GM12872 (cell line): ENCODE measurements at regions not wholly inside any gene's neighbourhood (a gene's known extent, or its start where the extent isn't known, plus 50 kb on each side); places are given as distances from the start of the nearest gene placed in this dataset.

Experiments used
- TF ChIP-seq, protein P1 (sequence below): IDR thresholded peaks from 3 replicates; pipeline ENCODE4 v1.5.1; 2011; ENCODE audit warnings: low read depth, mild to moderate bottlenecking, low read length, moderate library complexity; ENCODE audit not compliant: insufficient read depth

- TF ChIP-seq, protein P1, sequence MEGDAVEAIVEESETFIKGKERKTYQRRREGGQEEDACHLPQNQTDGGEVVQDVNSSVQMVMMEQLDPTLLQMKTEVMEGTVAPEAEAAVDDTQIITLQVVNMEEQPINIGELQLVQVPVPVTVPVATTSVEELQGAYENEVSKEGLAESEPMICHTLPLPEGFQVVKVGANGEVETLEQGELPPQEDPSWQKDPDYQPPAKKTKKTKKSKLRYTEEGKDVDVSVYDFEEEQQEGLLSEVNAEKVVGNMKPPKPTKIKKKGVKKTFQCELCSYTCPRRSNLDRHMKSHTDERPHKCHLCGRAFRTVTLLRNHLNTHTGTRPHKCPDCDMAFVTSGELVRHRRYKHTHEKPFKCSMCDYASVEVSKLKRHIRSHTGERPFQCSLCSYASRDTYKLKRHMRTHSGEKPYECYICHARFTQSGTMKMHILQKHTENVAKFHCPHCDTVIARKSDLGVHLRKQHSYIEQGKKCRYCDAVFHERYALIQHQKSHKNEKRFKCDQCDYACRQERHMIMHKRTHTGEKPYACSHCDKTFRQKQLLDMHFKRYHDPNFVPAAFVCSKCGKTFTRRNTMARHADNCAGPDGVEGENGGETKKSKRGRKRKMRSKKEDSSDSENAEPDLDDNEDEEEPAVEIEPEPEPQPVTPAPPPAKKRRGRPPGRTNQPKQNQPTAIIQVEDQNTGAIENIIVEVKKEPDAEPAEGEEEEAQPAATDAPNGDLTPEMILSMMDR: no peak
These were observed 742.9 kb downstream of the SORCS3 start for GRCh38 chr10:105383978-105384377.

DNA sequence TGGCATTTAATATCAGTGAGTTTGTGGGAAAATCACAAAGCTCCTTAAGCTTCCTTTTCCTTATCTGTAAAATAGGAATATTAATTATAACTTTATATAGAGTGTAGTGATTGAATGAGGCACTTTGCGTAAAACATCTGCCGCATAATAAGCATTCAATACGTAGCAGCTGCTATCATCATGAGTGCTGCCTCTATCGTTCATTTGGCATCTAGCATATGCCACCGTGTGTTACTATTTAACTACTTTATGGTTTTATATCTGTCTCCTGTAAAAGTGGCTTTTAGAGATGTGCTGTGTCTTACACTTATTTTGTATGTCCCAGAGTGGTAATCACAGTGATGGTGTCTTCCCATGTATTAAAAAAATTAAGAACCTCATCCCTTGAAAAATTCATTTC, 729.6 kb downstream of the SORCS3 start:
- TF ChIP-seq, protein P1: no peak

GRCh38 chr10:105359708-105360107, 718.6 kb downstream of the SORCS3 start:
- TF ChIP-seq, protein P1: no peak

DNA sequence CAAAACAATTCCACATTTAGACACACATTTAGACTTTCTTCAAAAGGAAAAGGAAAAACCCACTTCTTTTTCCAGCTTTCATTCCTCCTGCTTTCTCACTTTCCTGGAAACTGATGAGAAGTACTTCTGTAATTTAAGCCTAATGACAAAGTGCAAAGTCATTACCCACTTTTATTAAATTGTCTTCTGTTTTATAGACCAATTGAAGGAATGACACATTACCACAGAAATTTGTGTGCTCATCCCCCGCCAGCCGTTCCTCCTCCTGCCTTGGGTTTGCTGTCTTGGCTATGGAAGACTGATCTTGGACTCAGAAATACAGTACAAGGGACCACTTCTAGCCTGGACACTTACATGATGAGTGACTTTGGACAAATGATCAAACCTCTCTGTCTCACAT, 717.8 kb downstream of the SORCS3 start:
- TF ChIP-seq, protein P1: no peak

- TF ChIP-seq, protein P1: no peak
These were observed 715.5 kb downstream of the SORCS3 start for GRCh38 chr10:105356626-105357025.

- TF ChIP-seq, protein P1: no peak
These were observed 712.9 kb downstream of the SORCS3 start for GRCh38 chr10:105354010-105354409.

- TF ChIP-seq, protein P1: no peak
These were observed 711.7 kb downstream of the SORCS3 start for GRCh38 chr10:105352827-105353226.

DNA sequence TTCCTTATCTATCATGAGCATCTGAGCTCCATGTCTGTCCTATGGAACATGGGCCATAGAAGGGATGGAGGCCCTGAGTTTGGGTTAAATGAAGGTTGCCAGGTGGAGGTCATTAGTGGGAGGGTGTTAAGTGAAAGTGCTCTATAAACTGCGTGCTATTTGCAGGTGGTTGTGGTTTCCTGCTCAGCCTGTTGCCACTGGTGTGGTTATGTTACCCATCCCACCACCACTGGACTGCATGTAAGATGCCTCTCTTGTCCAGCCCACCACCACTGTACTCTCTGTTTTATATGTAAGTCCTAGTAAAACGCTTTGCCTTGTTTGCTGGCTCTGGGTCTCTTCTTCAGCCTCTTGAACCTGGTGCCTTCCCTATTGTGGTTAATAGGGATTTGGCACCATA, 711.2 kb downstream of the SORCS3 start:
- TF ChIP-seq, protein P1: no peak
